ENCODE measurements at regions not wholly inside any gene's neighbourhood (a gene's known extent, or its start where the extent isn't known, plus 50 kb on each side); places are given as distances from the start of the nearest gene placed in this dataset.

- TF ChIP-seq CTCF (IDR thresholded peaks at IDR 0.05; ENCODE audit: low read depth, low read length) (no peak), POLR2A (IDR thresholded peaks at IDR 0.05; ENCODE audit: extremely low read depth, insufficient read length) (no peak), MAX (IDR thresholded peaks at IDR 0.05; ENCODE audit: low read depth, low read length) (no peak)
These were observed 286.8 kb upstream of the THRB start for GRCh38 chr3:24781454-24781853.

Measured in NB4 (cell line).